Panc1 (cell line): ENCODE measurements at regions not wholly inside any gene's neighbourhood (a gene's known extent, or its start where the extent isn't known, plus 50 kb on each side); places are given as distances from the start of the nearest gene placed in this dataset.

ENCODE experiments used
- ATAC-seq: fragments of 200-7000 bp; cut with Tn5 transposase; 2 replicates; pipeline ENCODE4 v1.9.1; 2020; ENCODE audit warnings: mild to moderate bottlenecking, moderate library complexity
- BruUV-seq: library from RNA; stranded (reverse); fragments of 400-500 nt; replicated peaks from 2 replicates; lab custom pipeline; 2021; lab: Mats Ljungman, UMichigan
- CTCF ChIA-PET: fragments of 300-600 bp; sonication (Branson Sonifier 250); formaldehyde crosslinking; loops from one replicate; lab custom pipeline; 2022; ENCODE audit warnings: antibody characterized with exemption; lab: Charles Lee
- POLR2A ChIA-PET: fragments of 300-600 bp; sonication (Branson Sonifier 250); formaldehyde crosslinking; loops from one replicate; lab custom pipeline; 2022; ENCODE audit warnings: antibody characterized with exemption; lab: Charles Lee
- DNase-seq: peaks from one replicate; pipeline ENCODE4 v3.0.0-alpha.2; 2010; ENCODE audit warnings: low read depth, low spot score
- H3K27ac ChIP-seq: 2 replicates; pipeline ENCODE4 v1.5.1; 2011; ENCODE audit warnings: mild to moderate bottlenecking, low read length, inconsistent platforms
- H3K27me3 ChIP-seq: fragments of 200-500 bp; sonication (Bioruptor generic); 2 replicates; pipeline ENCODE4 v1.6.0; 2014; ENCODE audit warnings: low read length, inconsistent platforms; ENCODE audit not compliant: control insufficient read depth, insufficient read depth
- H3K36me3 ChIP-seq: fragments of 200-500 bp; sonication (Bioruptor generic); 2 replicates; pipeline ENCODE4 v1.5.1; 2014; ENCODE audit warnings: inconsistent platforms, mild to moderate bottlenecking, low read length, moderate library complexity; ENCODE audit not compliant: control insufficient read depth, insufficient read depth
- H3K4me1 ChIP-seq: 2 replicates; pipeline ENCODE4 v1.5.1; 2011; ENCODE audit warnings: inconsistent platforms, mild to moderate bottlenecking, low read length, moderate library complexity; ENCODE audit not compliant: control insufficient read depth, insufficient read depth
- H3K4me3 ChIP-seq, 2 experiments: 2 replicates each; pipeline ENCODE4 v1.5.1; 2011 to 2012; ENCODE audit warnings: low read depth in 2 of 2, low read length in 2 of 2, mild to moderate bottlenecking in 2 of 2, inconsistent platforms in 1 of 2, moderate library complexity in 1 of 2
- H3K9me3 ChIP-seq: fragments of 200-500 bp; sonication (Bioruptor generic); 2 replicates; pipeline ENCODE4 v1.5.1; 2014; ENCODE audit warnings: low read depth, mild to moderate bottlenecking, inconsistent platforms, low read length, moderate library complexity; ENCODE audit not compliant: control insufficient read depth, insufficient read depth
- CTCF ChIP-seq: fragments of 450-650 bp; IDR thresholded peaks from 2 replicates; pipeline ENCODE4 v1.5.1; 2017; ENCODE audit warnings: mild to moderate bottlenecking
- POLR2AphosphoS5 ChIP-seq: IDR thresholded peaks from 2 replicates; pipeline ENCODE4 v1.6.1; 2012; ENCODE audit warnings: mild to moderate bottlenecking, low read depth, low read length, moderate library complexity
- REST ChIP-seq, 2 experiments: IDR thresholded peaks; 2 replicates each; pipeline ENCODE4 v1.6.1; 2011 to 2012; ENCODE audit warnings: low read depth in 2 of 2, control low read depth in 1 of 2, low read length in 1 of 2, mild to moderate bottlenecking in 1 of 2, moderate library complexity in 1 of 2; ENCODE audit not compliant: insufficient read depth in 1 of 2
- SIN3A ChIP-seq: IDR thresholded peaks from 2 replicates; pipeline ENCODE4 v1.6.1; 2012; ENCODE audit warnings: low read depth, mild to moderate bottlenecking, low read length, moderate library complexity, borderline replicate concordance; ENCODE audit not compliant: insufficient read depth
- TCF7L2 ChIP-seq: IDR thresholded peaks from 2 replicates; pipeline ENCODE4 v1.6.1; 2011; ENCODE audit warnings: mild to moderate bottlenecking, low read depth, low read length, inconsistent platforms
- in situ Hi-C: cut with HindIII; loops from 2 replicates; pipeline ENCODE4 v1.10.0; 2016; ENCODE audit warnings: low sequenced_read_pairs, low pct_unique_long_range_greater_than_20kb
- intact Hi-C: fragments of 100-400 bp; cut with micrococcal nuclease; formaldehyde crosslinking; loops from one replicate; pipeline ENCODE4 v1.10.0; 2022; ENCODE audit not compliant: unreplicated experiment

GRCh38 chr5:13252699-13253098, 691.8 kb downstream of the DNAH5 start:
- DNase-seq: no peak
- Histone ChIP-seq H3K27ac (no peak overlapping the region), H3K36me3 (no peaks in the 10 kb centered on the region), H3K4me1 (no peaks in the 10 kb centered on the region), H3K27me3 (no peaks in the 10 kb centered on the region), H3K4me3 (no peak overlapping the region), H3K9me3 (no peaks in the 10 kb centered on the region)
- intact Hi-C loops (no loop called here), in situ Hi-C loops (no loop called here)
- TF ChIP-seq REST (IDR thresholded peaks at IDR 0.05; ENCODE audit: insufficient read depth in 1 of 2, low read depth in 2 of 2, low read length in 1 of 2) (no peak), SIN3A (no peak), TCF7L2 (no peak), POLR2AphosphoS5 (no peak), CTCF (no peak)
- ChIA-PET POLR2A (no interaction called here), CTCF (no interaction called here)
- no TSS peak for BruUV-seq
- no peak for ATAC-seq

- H3K27ac ChIP-seq: no peak overlapping the region
- no peak for DNase-seq
- intact Hi-C loops (no loop called here), in situ Hi-C loops (no loop called here)
- ChIA-PET CTCF (no interaction called here), POLR2A (no interaction called here)
- H3K4me3 ChIP-seq: no peak overlapping the region
- no peak; the same call in 1 of the 2 replicates for ATAC-seq
- no peaks in the 10 kb centered on the region for H3K9me3 ChIP-seq
- no TSS peak for BruUV-seq
- H3K4me1 ChIP-seq: no peaks in the 10 kb centered on the region
- H3K27me3 ChIP-seq: no peaks in the 10 kb centered on the region
- TF ChIP-seq CTCF (no peak), POLR2AphosphoS5 (no peak), SIN3A (no peak), REST (IDR thresholded peaks at IDR 0.05; ENCODE audit: insufficient read depth in 1 of 2, low read depth in 2 of 2, low read length in 1 of 2) (no peak)
- H3K36me3 ChIP-seq: no peaks in the 10 kb centered on the region
Measured at GRCh38 chr5:13251623-13252376, 692.7 kb downstream of the DNAH5 start.
